Epidermal melanocyte (primary cell): ENCODE measurements at regions not wholly inside any gene's neighbourhood (a gene's known extent, or its start where the extent isn't known, plus 50 kb on each side); places are given as distances from the start of the nearest gene placed in this dataset.
"Not testable (repeated sequence)": the region's sequence is repeated elsewhere in the genome, so short reads cannot be mapped to it uniquely, and the experiment has no call there.

Source experiments
- DNase-seq: peaks from one replicate; pipeline ENCODE4 v3.0.0; 2011; ENCODE audit warnings: low spot score; ENCODE audit not compliant: insufficient read length

DNA sequence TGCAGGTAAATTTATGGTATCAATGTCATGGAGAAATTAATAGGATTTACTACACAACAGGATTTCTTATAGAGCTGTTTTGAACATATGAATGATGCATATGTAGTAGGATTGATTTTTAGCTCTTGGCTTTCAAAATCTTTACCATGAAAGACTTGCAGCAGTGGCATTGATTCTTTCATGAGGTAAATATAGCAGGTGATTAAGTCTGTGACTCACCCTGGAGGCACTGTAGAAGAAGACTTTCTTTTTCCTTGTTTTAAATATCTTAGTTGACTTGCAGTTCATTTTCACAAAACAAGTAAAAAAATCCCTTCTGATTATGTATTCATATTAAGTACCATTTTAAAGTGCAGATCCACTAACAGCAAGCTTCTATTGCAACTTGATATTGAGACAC, 463.0 kb downstream of the FBXO15 start:
- DNase-seq = no peak

DNA sequence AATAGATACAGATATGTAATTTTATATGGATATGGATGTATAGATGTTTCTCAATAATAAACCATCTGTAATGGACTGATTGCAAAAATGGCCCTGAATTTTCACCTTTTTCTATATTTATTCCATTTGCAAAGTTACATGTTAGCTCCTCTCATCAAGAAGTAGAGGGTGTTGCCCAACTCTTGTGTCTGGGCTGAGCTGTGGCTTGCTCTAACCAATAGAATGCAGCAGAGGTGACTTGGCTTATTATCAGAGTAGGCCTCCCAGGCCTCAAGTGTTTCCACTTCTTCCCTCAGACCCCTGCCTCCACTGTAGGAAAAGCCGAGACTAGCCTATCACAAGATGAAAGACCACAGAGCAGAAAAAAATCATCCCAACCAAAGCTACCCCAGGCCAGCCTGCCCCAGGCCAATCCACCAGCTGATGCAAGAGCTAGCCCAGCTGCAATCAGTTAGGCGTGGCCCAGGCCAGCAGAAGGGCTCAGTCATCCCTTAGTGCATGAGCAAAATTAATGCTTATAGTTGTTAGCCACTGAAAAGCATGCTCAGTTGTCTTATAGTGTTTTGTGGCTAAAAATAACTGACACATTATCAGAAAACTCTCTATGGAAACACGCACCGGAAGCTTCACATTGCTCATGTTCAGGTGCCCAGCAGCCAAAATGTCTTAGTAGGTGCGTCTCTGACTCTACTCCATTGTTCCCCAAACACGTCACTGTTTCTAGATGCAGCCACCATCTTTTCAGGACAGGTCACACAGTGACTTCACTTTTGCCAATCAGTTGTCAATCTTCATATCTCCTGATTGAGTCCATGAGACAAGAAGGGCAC, 464.0 kb downstream of the FBXO15 start:
- DNase-seq = no peak

DNA sequence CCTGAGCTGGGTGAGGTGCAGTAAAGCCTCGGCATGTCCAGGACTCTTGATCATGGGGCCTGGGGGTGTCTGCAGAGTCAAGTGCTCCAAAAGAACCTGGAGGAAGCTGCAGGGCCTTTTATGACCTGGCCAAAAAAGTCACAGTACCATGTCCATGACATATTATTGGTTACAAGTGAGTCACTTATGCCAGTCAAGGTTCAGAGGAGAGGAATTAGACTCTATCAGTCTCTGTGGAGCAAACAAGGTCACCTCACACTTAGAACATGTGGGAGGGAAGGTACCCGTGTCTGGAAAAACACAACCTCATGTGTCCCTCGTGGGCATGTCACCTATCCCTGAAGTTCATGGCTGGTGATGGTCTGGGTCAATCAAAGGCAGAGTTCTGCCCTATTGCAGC, 465.7 kb downstream of the FBXO15 start:
- no peak for DNase-seq

DNA sequence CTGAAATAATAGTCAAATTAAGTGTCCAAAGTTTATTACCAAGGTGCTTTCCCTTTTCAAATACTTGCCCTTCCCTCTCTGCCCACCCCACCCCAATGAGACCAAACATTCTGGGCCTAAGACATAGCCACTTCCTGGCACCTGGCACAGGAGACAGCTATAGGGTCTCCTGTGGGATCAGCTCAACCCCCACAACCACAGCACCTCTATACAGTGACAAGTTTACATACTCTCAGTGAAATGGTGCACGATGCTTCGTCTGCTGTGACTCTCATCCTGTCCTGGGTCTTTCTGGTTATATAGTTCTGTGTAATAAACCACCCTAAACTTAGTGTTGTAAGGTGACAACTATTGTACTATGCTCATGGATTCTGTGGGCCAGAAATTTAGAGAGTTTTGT, 466.2 kb downstream of the FBXO15 start:
- DNase-seq = no peak

DNA sequence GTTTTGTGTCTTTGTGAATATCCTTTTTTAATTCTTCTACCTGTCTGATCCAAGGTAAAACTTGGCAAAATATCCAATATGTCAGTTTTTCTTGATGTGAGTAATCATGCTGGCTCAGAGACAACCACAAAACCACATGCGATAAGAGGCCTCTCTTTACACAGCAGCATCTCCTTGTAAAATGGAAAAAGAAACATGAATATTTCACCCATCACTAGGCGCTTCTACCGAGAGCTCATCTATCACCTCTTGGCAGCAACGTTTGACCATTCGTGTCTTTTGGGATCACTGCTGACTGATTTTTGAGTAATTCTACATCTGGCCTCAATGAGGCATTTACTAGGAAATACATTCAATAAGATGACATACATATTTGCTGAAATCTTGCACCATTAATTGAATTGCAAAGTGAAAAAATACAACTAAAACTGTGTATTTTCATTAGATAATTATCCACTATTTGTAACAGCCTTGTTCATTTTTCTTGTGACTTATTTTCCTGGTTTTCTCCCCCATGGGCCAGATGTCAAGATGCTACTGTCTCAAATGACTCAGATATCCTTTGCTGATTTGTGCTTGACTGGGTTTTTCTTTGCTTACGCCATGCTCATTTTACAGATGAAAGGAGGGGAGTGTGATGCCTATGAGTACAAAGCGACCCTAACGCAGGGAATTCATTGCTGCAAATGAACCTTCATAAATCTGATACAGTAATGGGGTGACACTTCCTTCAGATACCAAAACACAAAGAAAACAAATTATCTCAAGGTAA, 467.5 kb downstream of the FBXO15 start:
- no peak for DNase-seq

DNA sequence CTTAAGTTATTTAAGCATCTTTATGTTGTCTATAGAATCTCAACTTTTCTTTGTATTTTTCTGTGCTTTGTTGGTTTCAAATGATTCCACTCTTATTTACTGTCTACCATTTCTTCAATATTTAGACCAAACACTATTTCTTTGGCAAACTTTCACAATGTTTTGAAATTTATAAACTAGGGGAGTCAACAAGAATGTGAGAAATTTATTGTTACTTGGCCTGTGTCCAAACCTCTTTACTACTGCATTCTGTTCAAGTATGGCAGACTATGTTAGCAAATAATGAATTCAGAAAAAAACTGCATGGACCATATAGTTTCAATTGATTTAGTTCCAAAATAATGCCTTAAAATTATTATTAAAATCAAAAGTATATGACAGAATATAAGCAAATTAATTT, 470.2 kb downstream of the FBXO15 start:
- DNase-seq = no peak

DNA sequence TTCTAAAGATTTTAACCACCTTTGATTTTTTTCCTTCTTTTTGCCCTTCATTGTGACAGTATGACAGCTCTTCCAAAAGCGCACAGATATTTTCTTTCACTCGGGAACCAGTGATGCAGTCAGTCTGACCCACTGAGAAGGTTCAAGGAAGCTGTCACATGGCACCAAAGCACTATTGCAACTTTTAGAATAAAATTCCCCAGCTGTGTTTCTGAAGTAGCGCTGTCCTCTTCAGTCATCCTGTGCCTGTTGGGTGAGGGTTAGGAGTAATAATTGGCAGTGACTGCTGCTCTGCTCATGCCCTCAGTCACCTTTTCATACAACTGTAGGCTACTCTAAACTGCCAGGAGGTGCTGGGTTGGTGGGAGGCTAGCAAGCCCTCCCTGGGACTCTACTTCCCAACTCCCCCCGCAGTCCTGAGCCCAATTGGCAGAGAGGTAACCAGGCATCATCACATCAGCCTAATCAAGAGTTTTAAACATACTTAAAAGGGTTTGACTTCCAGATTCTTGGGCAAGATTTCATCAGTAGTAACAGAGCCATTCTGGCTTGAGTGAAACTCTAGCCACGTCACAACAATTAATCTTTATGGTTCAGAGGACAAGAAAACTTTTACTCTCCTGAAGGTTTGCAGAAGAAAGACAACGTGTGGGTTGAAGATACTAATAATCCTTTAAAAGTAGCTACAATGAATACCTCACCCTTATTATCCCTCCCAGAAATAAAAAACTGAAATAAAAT, 473.3 kb downstream of the FBXO15 start:
- DNase-seq = no peak

DNA sequence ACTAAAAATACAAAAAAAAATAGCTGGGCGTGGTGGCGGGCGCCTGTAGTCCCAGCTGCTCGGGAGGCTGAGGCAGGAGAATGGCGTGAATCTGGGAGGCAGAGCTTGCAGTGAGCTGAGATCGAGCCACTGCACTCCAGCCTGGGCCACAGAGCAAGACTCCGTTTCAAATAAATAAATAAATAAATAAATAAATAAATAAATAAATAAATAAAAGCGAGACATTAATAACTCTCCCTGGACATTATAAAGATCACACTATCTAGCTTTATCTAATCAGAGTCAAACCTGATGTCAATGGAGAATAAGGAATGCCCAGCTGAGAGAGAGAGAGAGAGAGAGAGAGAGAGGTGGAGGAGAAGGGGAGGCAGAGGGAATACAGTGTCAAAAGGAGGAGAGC, 476.2 kb downstream of the FBXO15 start:
- DNase-seq = not testable (repeated sequence)

DNA sequence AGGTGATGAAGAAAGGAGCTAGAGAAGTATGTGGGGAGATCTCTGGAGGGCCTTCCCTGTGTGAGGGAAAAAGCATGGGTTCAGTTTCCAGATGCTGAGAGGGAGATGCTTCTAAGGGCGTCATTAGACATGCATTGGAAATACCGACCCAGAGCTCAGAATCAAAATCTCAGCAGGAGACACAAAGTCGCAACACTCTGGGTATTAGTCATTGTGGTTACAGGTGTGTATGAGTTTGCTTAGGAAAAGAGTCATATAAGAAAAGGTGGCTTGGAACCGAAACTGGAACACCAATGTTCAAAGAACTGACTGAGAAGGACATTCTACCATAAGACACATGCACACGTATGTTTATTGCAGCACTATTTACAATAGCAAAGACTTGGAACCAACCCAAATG, 477.1 kb downstream of the FBXO15 start:
- DNase-seq = no peak

DNA sequence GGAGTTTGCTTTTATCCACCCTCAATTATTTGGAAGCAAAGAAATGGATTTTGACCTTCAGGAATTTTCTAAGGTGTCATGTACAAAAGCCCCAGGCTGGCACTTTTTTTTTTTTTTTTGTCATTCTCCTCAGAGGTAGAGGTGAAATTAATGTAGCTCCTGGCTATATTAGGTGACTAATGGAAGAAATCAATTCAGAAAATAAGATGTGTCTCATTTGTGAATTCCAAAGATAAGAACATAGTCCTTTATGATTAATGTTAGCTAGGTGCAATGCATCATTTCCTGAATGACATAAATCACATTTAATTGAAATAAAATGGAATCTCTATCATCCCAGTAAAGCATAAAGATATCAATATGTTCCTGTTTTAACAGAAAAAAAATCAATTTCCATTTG, 477.6 kb downstream of the FBXO15 start:
- DNase-seq = no peak

DNA sequence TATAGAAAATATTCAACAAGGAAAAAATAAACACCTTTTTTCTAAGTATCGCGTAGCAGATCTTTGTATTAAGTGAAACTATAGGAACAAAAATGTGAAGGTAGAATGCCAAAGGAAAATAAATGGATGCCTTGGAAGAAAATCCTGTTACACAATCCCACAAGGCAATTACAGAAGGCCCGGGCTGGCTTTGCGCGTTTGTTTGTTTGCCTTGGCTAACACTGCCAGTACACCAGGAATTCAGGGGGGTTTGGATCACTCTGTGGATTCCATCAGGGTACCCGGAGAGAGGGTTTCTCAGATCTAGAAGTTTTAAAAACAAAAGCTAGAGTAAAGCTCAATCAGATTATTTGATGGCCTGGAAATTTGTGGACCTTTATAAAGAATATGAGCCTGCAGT, 478.3 kb downstream of the FBXO15 start:
- no peak for DNase-seq

DNA sequence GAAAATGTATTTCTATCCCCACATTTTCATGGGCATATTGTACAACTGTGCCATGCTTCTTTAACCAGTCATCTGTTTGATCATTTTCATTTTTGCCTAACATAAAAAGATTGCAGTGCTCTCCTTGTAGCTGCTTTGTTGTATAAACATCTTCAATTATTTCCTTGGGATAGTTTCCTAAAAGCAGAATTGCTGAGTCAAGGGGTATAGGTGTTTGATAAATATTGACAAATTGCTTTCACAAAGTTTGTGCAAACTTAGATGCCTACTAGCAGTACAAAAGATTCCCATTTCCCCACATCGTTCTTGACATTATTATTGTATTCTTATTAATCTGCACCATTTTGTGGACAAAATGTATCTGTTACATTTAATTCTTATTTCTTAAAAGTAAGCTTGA, 479.6 kb downstream of the FBXO15 start:
- DNase-seq = no peak

DNA sequence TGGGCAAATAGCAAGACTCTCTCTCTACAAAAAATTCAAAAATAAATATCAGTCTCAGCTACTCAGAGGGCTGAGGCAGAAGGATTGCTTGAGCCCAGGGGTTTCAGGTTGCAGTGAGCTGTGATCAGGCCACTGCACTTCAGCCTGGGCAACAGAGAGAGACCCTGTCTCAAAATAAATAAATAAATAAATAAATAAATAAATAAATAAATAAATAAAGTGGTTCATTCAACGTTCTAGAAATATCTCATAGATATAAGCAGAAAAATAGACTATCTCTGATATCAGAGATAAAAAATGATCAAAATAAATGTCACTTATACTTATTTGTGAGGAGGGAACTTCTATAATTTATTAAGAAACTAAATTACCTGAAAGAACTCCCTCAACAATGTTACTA, 480.9 kb downstream of the FBXO15 start:
- DNase-seq = no peak

DNA sequence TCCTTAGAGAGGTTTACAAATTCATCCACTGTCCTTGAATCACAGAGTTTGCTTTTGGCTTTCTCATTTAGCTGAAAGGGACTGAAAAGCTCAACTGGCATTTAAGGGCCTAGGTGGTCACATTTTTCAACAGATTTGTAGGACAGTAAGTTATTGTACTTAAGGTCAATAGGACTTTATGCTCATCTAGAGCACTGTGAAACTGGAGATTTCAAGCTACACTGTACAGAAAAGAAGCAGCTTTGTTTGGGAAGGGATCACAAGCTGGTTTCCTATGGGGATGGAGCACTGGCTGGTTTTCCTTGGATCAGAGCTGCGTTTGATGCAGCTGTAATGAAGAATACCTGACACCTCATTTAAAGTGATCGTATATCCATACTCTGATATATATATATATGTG, 482.7 kb downstream of the FBXO15 start:
- peak; percentile 21 for DNase-seq

DNA sequence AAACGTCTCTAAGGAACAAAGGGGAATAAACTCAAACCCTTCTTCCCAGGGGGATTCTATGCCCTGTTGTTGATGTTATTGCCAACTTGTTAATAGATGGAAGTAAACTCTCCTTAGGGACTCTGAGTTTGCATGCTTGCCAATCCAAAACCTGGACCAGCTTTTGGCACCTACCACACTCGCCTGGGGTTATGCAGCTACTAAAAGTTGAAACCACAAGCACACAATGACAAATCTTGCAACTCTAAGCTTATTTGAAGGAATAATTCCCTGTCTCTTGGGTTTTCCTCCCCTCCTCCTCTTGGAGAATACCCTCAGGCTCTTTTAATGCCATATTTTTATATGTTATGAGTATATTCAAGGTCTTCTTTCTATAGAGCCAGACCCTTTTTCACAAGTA, 484.1 kb downstream of the FBXO15 start:
- no peak for DNase-seq

DNA sequence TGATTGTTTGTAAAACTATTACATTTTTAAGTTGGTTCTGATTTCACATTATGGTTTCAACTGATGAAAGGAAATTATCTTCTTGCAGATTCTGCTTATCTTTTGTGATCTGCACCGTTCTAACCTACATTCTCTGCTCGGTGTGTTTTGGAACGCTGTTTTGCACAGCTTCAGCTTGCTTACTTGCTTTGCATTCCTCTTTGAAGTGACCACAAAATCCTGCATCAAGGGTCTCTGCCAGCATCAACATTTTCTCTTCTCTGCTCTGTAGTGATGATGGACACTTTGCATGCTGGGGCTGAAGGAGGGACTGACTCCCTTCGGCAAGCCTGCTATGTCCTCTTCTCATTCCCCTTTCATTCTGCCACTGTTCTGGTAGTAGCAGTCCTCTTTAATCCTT, 485.2 kb downstream of the FBXO15 start:
- no peak for DNase-seq

DNA sequence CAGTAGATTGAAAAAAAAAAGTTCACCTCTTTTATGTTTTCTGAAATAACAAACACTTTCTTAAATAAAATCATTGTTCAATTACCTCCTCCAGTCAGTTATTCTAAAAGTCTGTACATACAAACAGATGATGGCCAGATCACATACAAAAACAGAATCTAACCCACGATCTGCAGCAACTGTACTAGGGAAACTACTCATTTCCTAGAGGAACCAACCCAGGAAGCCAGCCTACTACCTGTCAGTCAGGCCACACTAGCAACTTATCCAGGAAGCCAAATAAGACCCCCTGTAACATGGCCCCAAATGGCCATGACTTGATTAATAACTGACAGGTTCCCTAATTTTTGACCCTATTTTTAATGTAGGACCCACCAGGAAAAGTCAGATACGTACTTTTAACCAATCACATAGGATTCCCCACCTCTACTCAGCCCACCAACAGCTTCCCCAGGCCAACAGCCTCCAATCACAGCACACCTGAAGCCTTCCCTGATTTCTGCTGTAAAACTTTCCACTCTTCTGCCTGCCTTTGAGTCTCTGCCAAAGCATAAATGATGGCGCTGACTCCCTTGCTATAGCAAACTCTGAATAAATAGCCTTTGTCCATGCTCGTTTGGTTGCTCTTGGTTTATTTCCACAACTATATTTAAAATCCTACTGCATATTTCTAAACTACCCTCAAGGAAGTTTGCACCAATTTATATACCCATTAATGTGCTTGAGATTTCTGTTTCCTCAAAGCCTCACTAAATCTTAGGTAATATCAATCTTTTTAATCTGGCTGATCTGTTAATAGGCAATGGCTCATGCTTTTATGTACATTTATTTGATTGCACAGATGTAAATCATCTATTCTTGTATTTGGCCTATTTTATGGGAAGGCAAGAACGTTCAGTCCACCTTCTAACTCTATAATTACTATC, 486.4 kb downstream of the FBXO15 start:
- DNase-seq = no peak

DNA sequence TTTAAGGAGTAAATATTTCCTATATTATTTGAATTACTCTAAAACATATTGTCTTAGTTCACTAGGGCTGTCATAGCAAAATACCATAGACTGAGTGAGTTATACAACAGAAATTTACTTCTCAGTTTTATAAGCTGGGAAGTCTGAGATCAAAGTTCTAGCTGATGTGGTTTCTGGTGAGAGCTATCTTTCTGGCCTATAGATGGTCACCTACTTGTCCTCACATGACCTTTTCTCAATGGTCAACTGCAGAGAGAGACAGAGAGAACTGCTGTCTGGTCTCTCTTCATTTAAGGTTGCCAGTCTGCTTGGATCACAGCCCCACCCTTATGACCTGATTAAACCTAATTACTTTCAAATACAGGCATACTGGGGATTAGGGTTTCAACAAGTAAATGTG, 490.9 kb downstream of the FBXO15 start:
- DNase-seq = no peak

DNA sequence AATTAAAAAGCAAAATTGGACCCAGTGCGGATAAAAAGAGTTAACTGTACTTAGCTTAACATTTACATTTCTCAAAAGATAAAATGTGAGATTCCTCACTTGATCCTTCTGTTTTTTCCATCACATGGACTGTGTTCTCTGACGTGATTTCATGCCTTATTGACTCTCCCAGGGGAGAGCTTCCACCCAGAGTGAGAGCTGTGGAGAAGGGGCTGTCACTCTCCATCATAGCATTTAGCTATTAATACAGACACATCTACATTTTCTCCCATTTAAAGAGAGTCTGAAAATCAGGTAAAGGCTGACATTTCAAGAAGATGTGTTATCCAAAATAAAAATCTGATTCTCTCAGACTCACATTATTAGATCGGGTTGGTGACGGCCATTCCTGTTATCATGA, 493.8 kb downstream of the FBXO15 start:
- DNase-seq = no peak

DNA sequence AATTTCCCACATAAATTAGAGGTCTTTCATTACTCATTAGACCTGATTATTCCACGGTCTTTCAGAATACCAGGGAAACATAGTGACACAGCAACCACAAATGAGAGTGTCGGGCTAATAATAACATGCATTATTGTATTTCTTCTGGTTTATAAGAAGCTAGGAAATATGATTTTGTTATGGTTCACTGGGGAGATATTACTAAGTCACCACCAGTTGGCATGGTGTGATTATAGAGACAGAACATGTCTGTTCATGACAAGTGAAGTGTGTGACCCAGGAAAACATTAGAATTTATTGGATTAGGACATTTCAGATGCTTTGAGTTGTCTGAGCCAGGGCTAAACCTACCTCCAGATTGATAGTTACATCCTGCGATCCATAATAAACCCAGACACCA, 494.4 kb downstream of the FBXO15 start:
- DNase-seq = no peak

DNA sequence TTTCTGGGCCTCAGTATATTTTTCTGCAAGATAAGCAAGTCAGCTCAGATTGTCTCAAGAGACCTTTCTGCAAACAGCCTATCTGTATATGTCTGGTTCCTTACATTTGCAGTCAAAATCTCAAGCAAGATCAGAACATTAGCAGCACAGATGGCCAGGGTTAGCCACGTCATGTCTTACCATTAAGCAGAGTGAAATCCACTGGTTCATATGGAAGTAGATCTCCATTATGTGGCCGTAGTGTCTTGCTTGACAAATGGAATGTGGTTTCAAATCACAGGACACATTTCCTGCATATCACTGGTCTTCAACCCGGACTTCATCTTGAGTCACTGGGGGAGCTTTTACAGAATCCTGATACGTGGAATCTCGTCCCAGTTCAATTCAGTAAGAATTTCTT, 500.2 kb downstream of the FBXO15 start:
- no peak for DNase-seq
